ENCODE measurements at regions not wholly inside any gene's neighbourhood (a gene's known extent, or its start where the extent isn't known, plus 50 kb on each side); places are given as distances from the start of the nearest gene placed in this dataset.
"Not testable (repeated sequence)": the region's sequence is repeated elsewhere in the genome, so short reads cannot be mapped to it uniquely, and the experiment has no call there.

DNA sequence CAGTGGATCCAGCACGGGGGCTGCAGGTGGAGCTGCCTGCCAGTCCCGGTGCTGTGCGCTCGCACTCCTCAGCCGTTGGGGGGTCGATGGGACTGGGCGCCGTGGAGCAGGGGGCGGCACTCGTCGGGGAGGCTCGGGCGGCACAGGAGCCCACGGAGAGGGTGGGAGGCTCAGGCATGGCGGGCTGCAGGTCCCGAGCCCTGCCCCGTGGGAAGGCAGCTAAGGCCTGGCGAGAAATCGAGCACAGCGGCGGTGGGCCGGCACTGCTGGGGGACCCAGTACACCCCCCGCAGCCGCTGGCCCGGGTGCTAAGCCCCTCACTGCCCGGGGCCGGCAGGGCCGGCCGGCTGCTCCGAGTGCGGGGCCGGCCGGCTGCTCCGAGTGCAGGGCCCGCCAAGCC lies 52.3 kb upstream of the MARK1 start:
- not testable (repeated sequence) for DNase-seq

DNA sequence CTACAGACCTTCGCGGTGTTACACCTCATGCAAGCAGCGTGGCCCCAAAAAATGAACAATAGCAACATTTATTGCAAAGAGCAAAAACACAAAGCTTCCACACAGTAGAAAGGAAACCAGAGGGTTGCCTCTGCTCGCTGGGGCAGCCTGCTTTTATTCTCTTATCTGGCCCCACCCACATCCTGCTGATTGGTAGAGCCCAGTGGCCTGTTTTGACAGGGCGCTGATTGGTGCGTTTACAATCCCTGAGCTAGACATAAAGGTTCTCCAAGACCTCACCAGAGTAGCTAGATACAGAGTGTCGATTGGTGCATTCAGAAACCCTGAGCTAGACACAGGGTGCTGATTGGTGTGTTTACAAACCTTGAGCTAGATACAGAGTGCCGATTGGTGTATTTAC lies 52.8 kb upstream of the MARK1 start:
- not testable (repeated sequence) for DNase-seq

DNA sequence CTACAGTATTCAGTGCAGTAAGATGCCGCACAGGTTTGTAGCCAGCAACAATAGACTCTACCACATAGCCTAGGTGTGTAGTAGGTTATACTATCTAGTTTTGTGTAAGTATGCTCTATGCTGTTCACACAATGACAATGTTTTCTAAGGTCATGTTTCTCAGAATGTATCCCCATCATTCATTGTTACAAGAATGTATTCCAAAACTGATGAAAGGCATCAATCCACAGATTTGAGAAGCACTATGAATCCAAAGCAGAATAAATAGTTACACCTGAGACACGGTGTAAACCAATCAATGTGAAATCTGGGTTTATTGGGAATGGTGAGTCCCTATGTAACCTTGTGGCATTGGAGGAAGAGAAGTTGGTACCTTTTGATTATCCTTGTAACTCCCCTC lies 54.5 kb upstream of the MARK1 start:
- DNase-seq = no peak

DNA sequence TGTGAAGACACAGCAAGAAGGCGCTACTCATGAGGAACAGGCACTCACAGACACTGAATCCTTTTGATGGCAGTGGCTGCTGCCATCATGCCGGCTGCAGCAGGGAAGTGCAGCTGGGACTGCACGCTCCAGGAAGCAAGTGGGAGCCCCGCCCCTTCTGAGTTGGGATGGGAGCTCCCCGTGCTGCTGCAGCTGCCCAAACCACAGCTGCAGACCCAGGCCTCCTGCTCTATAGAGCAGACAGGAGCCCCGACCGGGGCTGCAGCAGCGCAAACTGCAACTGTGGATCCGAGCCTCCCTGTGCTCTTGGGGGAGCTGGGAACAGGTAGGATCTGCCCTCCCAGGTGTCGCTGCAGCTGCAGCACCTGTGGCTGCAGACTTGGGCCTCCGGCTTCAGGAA lies 65.2 kb upstream of the MARK1 start:
- peak; percentile 59 for DNase-seq

DNA sequence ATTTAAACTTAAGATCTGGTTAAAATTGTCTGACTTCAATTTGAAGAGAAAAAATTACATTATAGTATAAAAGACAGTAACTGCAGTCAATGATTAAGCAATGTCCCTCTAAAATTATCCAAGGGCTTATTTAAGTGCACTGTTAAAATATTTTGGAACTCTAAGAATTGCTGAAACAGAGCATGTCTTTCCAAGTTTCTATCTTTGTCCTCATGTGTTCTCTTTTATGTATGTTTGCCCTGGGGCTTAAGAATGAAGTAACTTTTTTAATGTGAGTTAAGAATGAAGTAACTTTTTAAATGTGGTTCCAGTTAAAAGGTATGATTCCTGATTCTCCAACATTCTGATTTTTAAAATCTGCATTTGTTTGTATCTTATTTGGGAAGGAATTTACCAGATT lies 69.0 kb upstream of the MARK1 start:
- DNase-seq = no peak

DNA sequence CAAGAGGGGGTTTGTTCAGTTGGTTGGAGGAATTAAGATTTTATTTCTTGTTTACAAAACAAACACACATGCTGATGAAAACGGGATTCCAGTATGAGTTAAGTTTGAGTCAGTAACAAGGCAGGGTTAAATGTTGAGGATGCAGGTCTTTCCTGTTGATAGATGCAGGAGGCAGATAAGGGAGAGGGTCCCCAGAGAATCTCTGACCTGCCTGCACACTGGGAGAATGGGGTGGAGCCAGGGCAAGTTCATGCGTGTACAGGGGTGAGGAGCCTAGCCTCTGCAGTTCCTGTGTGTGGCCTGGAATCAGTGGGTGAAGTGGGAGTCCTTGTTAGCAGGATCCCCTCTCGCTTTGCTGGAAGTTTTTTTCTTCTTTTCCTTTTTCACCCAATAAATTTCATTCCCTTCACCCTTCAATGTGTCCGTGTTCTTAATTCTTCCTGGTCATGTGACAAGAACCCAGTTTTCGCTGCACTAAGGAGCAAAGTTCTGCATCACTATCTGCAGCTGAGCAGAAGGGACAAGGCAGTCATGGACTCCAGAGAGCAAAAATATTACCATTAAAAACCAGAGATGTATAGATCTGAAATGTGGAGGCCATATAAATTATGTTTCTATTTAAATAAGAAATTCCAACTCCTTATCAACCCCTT lies 69.9 kb upstream of the MARK1 start:
- no peak for DNase-seq

DNA sequence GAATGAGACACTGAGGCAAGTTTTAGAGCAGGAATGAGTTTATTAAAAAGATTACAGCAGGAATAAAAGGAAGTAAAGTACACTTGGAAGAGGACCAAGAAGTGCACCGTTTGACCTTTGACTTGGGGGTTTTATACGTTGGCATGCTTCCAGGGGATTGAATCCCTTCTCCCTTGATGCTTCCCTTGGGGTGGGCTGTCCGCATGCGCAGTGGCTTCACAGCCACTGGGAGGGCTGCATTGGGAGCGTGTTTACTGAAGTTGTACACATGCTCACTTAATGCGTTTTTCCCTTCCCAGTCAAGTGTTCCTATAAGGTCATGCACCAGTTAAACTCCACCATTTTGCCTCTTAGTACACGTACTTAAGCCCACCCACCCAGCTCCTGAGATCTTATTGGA lies 72.4 kb upstream of the MARK1 start:
- no peak for DNase-seq

DNA sequence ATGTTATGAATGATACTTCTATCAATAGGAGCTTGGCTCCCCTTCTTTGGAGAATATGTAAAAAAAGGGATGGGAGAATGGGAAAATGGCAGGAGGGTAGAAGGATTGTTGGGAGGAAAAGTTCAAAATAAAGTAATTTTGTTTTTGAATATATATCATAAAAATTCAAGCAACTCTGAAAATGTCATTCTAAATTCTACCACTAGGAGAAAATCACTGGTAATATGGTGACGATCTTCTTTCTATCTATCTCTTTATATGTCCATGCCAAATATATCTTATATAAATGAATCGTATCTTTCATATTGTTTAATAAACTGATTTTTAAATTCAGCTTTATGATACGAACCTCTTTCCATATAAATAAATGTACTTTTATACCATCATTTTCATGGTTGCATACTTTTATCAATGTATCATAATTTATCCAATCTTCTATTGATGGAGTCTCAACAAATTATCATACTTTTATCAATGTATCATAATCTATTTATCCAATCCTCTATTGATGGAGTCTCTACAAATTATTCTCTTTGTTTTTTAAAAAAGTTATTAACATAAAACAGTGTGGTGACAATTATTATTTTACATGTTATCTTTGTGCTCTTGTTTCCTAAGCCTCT lies 73.7 kb upstream of the MARK1 start:
- DNase-seq = no peak

DNA sequence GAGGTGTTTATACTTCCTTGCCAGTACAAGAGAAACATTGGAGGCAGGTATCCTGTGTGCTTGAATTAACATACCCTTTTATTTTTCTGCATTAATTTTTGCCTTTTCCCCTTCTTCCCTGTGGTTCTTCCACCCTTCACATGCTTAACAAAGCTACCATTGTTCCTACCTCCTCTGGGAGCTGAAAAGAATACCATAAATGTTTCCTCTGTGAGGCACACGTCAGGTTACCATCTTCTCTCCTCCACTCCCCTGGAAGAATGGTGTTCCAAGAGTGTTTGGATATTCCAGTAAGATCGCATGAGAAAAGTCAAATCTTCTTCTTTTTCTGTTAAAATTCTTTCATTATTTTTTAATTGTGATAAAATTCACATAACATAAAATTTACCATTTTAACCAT lies 74.6 kb upstream of the MARK1 start:
- DNase-seq = no peak

DNA sequence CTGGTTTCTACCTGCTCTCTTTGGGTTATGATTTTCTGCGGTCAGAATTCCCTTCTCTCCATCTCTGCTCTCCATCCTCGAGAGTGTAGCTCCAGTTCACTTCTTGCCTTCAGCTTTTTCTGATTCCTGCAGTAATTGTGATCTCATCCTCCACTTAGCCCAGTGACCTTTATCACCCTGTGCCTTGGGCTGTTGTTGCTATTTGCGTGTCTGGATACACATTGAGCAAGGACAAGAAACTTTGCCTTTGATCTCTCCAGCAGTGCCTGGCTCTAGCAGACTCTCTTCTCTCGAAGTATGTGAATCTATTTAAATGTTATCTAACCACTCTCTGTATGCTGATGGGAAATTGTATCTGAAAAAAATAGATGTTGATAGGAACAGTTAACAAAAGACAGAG lies 76.4 kb upstream of the MARK1 start:
- no peak for DNase-seq

DNA sequence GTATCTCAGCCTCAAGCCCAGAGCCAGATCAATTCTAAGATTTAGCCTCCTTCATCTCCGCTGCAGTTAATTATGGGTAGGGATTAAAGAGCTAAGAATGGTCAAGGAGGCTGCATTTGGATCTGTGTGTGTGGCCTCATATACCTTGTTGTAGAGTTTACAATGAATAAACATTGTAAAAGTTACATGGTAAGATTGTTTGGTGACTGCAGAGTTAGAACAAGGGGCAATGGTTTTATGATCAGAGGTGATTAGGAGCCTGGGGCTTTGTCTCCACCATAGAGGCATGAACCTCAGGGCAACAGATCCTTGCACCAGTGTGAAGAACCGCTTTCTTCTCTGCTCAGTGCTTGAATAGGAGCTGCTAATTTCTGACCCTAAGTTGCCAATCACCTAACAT lies 77.0 kb upstream of the MARK1 start:
- DNase-seq = no peak

DNA sequence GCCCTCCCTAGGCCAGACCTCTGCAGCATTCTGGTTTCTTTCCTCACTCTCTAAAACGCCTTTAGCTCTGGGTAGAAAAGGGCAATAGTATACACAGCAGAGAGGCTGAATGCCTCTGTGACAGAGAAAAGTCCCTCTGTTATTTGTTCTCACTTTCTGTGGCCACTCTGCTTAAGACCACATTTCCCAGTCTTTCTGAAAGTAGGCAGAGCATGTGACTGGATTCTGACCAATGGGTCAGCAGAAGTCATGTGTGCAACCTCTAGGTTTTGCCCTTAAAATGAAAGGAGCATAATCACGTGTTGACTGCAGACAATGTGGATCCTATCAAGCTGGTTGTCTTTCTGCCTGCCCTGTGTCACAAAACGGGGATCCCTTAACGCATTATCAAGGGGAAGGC lies 79.7 kb upstream of the MARK1 start:
- DNase-seq = no peak

DNA sequence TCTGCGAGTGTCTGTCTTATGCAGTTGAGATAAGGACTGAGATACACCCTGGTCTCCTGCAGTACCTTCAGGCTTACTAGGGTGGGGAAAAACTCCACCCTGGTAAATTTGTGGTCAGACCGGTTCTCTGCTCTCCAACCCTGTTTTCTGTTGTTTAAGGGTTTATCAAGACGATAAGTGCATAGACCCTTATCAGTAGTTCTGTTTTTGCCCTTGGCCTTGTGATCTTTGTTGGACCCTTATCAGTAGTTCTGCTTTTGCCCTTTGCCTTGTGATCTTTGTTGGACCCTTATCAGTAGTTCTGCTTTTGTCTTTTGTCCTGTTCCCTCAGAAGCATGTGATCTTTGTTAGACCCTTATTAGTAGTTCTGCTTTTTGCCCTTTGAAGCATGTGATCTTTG lies 83.3 kb upstream of the MARK1 start:
- DNase-seq = not testable (repeated sequence)

DNA sequence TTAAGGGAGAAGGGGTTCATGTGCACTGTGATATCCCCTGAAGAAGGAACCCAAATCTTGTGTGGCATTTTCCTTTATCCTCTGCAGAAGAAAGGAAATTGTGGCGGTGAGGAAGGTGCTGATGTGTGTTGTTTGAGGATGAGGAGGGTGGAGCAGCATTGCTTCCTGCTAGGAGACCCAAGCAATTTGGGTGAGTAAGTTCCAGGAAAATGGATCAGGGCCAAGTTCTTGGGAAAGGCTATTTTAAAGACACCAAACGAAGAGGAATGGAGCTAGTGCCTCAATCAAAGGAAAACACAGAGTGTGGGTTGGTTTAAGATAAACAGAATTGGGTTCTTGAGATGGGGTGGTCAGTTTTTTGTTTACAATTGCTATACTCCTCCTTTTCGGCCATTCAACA lies 86.7 kb upstream of the MARK1 start:
- DNase-seq = no peak

DNA sequence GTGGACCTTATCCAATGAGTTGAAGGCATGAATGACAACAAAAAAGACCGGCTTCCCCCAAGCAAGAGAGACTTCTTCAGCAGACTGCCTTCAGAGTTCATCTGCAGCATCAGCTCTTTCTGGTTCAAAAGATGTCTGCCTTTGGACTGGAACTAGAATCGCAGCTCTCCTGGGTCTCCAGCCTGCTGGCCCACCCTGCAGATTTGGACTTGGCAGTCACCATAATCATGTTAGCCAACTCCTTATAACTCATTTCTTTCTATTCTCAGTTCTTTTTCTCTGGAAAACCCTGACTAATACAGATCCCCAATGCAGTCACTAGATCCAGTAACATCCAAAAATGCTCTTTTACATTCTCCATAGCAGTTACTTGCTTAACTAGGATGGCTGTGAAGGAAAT lies 89.2 kb upstream of the MARK1 start:
- peak; percentile 55 for DNase-seq

DNA sequence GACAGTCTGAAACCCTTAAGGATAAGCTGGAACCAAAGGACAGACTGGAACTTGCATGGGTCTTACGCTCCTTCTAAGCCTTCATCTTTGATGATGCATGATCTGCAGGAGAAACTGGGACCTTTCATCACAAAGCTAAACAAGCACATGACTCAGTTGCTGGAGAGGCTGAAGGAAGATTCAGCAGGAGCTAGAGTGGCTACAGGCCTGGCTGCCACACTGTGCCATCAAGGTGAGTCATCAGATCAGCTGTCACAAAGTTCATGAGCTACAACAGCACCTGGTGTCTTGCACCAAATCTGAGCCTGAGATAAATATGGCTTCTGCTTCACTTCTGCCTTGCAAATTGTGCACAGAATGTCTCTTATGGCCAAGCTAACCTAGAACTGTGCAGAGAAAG lies 95.5 kb upstream of the MARK1 start:
- no peak for DNase-seq

DNA sequence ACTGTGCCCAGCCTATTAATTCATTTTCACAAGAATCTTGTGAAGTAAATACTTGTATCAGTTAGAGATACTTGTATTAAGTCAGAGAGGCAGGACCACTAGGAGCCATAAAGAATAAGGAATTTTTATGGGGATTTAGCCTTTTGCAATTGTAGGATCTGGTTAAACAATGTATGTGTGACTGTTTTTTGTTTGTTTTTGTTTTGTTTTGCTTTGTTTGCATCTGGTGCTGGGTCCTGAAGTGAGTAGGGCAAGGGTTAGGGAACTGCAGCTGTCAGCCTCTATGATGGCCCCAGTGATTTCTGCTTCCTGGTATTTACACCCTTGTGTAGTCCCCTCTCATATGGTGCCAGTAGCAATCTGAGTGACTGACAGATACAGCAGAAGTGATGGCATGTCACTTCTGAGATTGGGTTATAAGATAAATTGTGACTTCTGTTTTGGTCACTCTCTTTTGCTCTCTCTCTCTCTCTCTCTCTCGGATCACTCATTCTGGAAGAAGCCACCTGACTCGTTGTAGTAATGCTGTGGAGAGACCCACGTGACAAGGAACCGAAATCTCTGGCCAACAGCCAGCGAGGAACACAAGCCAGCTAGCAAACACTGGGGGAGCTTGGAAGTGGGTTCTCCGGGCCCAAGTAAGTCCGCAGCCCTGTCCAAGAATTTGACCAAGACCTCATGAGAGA lies 96.2 kb upstream of the MARK1 start:
- no peak for DNase-seq

DNA sequence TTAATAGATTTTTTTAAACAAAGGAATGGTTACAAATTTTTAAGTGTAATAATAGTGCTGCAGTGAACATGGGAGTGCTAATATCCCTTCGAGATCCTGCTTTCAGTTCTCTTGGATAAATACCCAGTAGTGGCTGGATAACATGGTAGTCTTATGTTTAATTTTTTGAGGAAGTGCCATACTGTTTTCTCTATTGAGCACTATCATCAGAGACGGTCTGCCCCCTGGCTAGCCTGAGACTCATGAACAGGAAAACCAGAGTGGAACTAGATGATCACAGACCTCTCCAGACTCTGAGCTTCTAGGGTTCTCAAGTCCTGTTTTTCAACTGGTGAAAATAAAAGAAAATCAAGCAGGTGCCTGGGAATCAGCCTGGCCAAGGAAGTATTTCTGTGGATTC lies 97.3 kb upstream of the MARK1 start:
- no peak for DNase-seq

DNA sequence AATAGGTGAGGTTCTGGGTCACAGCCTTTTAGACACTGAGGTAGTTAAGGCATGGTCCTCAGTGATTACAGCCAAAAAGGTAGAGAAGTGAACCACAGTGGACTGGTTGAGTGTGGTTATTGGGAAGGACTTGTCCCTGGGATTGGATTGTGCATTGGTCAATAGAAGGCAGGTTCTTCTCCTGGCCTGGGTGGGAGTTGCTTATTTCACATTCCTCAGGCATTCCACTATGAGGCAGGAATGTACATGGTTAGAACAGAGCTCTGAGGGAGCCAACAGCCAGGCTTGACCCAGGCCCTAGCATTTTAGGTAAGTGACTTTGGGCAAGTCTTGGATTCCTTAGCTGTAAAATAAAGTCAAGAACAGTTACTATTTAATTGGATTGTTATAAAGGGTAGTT lies 97.9 kb upstream of the MARK1 start:
- DNase-seq = no peak

DNA sequence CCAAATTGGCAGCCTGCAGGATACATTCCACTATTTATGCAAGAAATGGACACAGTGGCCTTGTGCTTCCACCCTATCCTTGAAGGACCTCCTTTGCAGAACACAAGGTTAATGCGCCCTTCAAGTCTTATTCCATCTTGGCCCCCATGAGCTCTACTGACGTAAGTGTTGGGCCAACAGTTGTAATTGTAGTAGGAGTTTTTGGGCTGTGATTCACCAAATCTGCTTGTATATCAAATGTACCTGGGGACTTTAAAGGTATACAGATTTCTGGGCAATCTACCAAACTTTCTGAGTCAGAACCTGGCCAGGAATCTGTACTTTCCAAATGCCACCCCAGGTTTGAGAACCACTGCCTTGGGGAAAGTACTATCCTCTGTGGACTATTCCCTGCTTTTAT lies 100.9 kb upstream of the MARK1 start:
- DNase-seq = no peak

DNA sequence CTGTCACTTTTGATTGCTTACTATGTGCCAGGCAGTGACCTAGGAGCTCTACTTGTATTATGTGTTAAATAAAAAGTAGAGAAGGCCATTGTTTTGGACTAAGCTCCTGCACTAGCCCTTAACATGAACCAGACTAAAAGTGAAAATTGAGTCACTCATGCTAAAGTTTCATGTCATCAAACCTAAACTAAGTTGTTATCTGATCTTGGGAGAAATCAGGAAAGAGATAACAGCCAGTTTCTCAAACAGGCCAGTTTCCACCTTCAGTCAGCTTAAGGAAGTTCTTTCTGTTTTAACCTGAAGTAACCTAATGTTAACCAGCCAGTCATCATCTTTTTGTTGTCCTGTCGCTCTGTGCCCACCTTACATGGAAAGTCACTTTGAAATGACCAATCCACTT lies 102.1 kb upstream of the MARK1 start:
- DNase-seq = no peak

DNA sequence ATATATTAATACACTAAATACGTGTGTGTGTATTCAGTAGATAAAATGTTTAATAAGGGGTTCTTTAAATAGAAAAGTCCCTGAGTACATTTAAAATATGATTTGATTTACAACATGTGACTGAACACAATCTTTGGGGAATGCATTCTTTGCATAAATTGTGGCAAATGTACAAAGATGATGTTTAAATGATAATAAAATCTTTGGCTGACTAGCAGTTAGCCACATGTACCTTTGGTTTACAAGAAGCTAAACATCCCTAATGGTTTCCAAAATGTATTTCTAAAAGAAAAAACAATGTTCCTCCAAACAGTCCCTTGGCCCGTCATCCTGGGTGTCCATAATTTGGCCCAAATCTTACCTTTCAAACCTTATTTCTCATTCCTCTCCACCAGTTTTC lies 106.4 kb upstream of the MARK1 start:
- DNase-seq = no peak

DNA sequence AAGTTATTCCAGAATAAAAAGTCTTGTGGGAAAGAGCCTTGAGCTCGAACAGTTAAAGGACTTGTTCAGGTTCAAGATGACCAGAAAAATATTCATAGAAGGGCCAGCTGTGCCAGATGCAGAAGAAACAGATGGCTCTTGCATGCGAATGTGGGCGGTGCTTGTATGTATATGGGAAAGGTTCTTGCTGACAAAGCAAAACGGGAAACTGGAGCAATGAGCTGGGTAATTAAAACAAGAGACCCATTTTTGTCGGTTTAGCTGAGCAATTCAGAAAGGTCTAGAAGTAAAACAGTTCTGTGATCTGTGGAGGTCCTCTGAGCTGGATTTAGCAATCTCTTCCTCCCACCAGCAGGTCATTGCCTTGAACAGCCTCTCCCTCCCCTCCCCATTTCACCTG lies 107.2 kb upstream of the MARK1 start:
- no peak for DNase-seq

DNA sequence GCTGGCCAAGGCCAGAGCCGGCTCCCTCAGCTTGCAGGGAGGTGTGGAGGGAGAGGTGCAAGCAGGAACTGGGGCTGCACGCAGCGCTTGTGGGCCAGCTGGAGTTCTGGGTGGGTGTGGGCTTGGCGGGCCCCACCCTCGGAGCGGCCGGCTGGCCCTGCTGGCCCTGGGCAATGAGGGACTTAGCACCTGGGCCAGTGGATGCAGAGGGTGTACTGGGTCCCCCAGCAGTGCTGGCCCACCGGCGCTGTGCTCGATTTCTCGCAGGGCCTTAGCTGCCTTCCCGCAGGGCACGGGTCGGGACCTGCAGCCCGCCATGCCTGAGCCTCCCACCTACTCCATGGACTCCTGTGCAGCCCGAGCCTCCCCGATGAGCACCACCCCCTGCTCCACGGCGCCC lies 115.6 kb upstream of the MARK1 start:
- not testable (repeated sequence) for DNase-seq

DNA sequence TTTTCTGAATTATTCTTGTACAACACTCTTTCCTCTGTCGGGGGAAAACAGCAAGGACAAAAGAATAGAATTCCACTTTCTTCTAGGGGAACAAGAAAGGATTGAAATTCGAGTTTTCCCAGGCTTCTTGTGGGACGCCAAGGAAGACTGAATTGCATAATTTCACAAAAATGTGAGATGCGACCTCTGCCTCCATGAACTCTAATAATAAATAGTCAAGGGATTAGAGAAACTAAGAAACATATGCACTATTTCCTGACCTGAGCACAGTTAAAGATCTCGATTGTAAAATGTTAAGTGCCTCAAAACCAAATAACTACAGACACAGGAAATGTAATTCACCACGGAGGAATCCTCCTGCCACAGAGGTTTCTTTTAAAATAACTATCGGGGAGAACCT lies 117.3 kb upstream of the MARK1 start:
- DNase-seq = peak; percentile 32
